ENCODE measurements at regions not wholly inside any gene's neighbourhood (a gene's known extent, or its start where the extent isn't known, plus 50 kb on each side); places are given as distances from the start of the nearest gene placed in this dataset.

GRCh38 chr14:61847861-61848260, 85.6 kb downstream of the SNAPC1 start:
- Histone ChIP-seq H3K36me3 (replicated peaks; ENCODE audit: insufficient read depth, low read depth) (no peaks in the 10 kb centered on the region), H3K27ac (no peak overlapping the region), H4K20me1 (ENCODE audit: insufficient read depth, poor library complexity, severe bottlenecking) (no peaks in the 10 kb centered on the region), H3K4me1 (ENCODE audit: insufficient read depth) (no peaks in the 10 kb centered on the region), H3K4me2 (no peak overlapping the region), H3K27me3 (no peaks in the 10 kb centered on the region), H3K4me3 (no peak overlapping the region), H3K79me2 (no peaks in the 10 kb centered on the region), H2AFZ (no peak overlapping the region), H3K9me2 (replicated peaks; ENCODE audit: insufficient read depth) (no peaks in the 10 kb centered on the region), H3K9me3 (ENCODE audit: low read depth) (peaks cover 5% of the 10 kb centered on the region)
- 77% methylated on average over 3 of the region's 3 CpGs for WGBS (ENCODE audit: low lambda C conversion rate, missing lambda C conversion rate)
- TF ChIP-seq EZH2 (IDR thresholded peaks at IDR 0.05; ENCODE audit: borderline replicate concordance) (no peak), EZH2phosphoT487 (IDR thresholded peaks at IDR 0.05; ENCODE audit: low read depth, severe bottlenecking, unreplicated experiment) (no peak)
- TF ChIP-seq, protein P1, sequence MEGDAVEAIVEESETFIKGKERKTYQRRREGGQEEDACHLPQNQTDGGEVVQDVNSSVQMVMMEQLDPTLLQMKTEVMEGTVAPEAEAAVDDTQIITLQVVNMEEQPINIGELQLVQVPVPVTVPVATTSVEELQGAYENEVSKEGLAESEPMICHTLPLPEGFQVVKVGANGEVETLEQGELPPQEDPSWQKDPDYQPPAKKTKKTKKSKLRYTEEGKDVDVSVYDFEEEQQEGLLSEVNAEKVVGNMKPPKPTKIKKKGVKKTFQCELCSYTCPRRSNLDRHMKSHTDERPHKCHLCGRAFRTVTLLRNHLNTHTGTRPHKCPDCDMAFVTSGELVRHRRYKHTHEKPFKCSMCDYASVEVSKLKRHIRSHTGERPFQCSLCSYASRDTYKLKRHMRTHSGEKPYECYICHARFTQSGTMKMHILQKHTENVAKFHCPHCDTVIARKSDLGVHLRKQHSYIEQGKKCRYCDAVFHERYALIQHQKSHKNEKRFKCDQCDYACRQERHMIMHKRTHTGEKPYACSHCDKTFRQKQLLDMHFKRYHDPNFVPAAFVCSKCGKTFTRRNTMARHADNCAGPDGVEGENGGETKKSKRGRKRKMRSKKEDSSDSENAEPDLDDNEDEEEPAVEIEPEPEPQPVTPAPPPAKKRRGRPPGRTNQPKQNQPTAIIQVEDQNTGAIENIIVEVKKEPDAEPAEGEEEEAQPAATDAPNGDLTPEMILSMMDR (IDR thresholded peaks at IDR 0.05; ENCODE audit: poor library complexity) = no peak
- no peak for DNase-seq (ENCODE audit: low spot score)

- H3K9me3 ChIP-seq (ENCODE audit: low read depth) = no peaks in the 10 kb centered on the region
- no peak overlapping the region for H3K4me2 ChIP-seq
- no peak overlapping the region for H3K27ac ChIP-seq
- H3K4me3 ChIP-seq = no peak overlapping the region
- H3K27me3 ChIP-seq = no peaks in the 10 kb centered on the region
- no peaks in the 10 kb centered on the region for H4K20me1 ChIP-seq (ENCODE audit: insufficient read depth, poor library complexity, severe bottlenecking)
- H3K4me1 ChIP-seq (ENCODE audit: insufficient read depth) = no peaks in the 10 kb centered on the region
- no peak for DNase-seq (ENCODE audit: low spot score)
- no peaks in the 10 kb centered on the region for H3K79me2 ChIP-seq
- no peak overlapping the region for H2AFZ ChIP-seq
- no peaks in the 10 kb centered on the region for H3K36me3 ChIP-seq (replicated peaks; ENCODE audit: insufficient read depth, low read depth)
- H3K9me2 ChIP-seq (replicated peaks; ENCODE audit: insufficient read depth) = no peaks in the 10 kb centered on the region
- TF ChIP-seq EZH2 (IDR thresholded peaks at IDR 0.05; ENCODE audit: borderline replicate concordance) (no peak), EZH2phosphoT487 (IDR thresholded peaks at IDR 0.05; ENCODE audit: low read depth, severe bottlenecking, unreplicated experiment) (no peak)
- TF ChIP-seq, protein P1 (IDR thresholded peaks at IDR 0.05; ENCODE audit: poor library complexity) = no peak
These were observed 92.7 kb downstream of the SNAPC1 start for GRCh38 chr14:61854898-61855297.

DNA sequence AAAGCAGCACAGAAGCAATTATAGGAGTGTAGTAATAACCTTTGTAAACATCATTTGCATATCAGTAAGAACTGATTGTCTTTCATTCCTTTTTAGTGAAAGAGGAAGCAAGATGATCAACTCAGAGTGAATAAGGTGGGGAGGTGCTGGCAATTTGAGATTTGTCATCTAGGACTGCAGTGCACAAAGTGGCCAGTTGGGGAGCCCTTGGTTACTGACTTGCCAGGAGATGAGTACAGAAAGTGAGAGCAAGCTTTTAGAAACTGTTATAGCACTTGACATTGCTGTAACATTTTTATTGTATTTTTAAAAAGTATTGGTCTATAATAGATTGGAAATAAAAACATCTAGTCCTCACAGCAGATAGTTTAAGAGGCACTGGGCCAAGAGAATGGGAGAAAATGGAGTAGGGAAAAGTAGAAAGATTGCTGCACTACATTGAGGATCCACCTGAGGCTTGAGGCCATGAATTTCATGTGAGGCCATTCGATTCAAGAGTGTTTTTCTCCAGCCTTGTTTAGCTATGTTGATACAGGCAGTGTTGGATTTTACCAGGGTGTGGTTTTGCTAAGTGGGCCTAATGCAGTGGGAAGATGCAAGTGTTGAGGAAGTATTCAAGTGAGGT, 98.2 kb downstream of the SNAPC1 start:
- Histone ChIP-seq H3K36me3 (replicated peaks; ENCODE audit: insufficient read depth, low read depth) (no peaks in the 10 kb centered on the region), H3K27me3 (no peaks in the 10 kb centered on the region), H3K27ac (no peak overlapping the region), H3K4me2 (no peak overlapping the region), H3K4me3 (no peak overlapping the region), H3K79me2 (no peaks in the 10 kb centered on the region), H3K9me2 (replicated peaks; ENCODE audit: insufficient read depth) (no peaks in the 10 kb centered on the region), H3K9me3 (ENCODE audit: low read depth) (no peaks in the 10 kb centered on the region), H4K20me1 (ENCODE audit: insufficient read depth, poor library complexity, severe bottlenecking) (no peaks in the 10 kb centered on the region), H3K4me1 (ENCODE audit: insufficient read depth) (no peaks in the 10 kb centered on the region), H2AFZ (no peak overlapping the region)
- peak; percentile 62 for DNase-seq (ENCODE audit: low spot score)
- 80% methylated on average over 1 of the region's 1 CpG for WGBS (ENCODE audit: low lambda C conversion rate, missing lambda C conversion rate)
- TF ChIP-seq, protein P1 (IDR thresholded peaks at IDR 0.05; ENCODE audit: poor library complexity) = peak; percentile 39
- TF ChIP-seq EZH2 (IDR thresholded peaks at IDR 0.05; ENCODE audit: borderline replicate concordance) = no peak

Measured in hepatocyte (in vitro differentiated cells).